Caco-2 (cell line): ENCODE measurements at regions not wholly inside any gene's neighbourhood (a gene's known extent, or its start where the extent isn't known, plus 50 kb on each side); places are given as distances from the start of the nearest gene placed in this dataset.

ENCODE experiments used
- BruUV-seq: library from RNA; stranded (reverse); fragments of 400-500 nt; replicated peaks from 2 replicates; lab custom pipeline; 2021; lab: Mats Ljungman, UMichigan
- CTCF ChIA-PET: fragments of 300-600 bp; sonication (Branson Sonifier 250); formaldehyde crosslinking; loops from one replicate; lab custom pipeline; 2022; ENCODE audit warnings: antibody characterized with exemption; lab: Charles Lee
- POLR2A ChIA-PET: fragments of 300-600 bp; sonication (Branson Sonifier 250); formaldehyde crosslinking; loops from one replicate; lab custom pipeline; 2022; ENCODE audit warnings: antibody characterized with exemption; lab: Charles Lee
- DNase-seq, 2 experiments: peaks; one replicate each; pipeline versions ENCODE4 v3.0.0 to v3.0.0-alpha.2; 2020 to 2022
- H3K27me3 ChIP-seq: replicated peaks from 2 replicates; pipeline ENCODE4 v1.6.0; 2011; ENCODE audit warnings: low read length; ENCODE audit not compliant: control insufficient read depth, insufficient read depth
- H3K36me3 ChIP-seq: 2 replicates; pipeline ENCODE4 v1.5.1; 2011; ENCODE audit warnings: low read length; ENCODE audit not compliant: control insufficient read depth, insufficient read depth
- H3K4me1 ChIP-seq: fragments of 250-450 bp; sonication (Bioruptor Pico); 2 replicates; pipeline ENCODE4 v1.5.1; 2020; ENCODE audit warnings: mild to moderate bottlenecking
- H3K4me3 ChIP-seq: 2 replicates; pipeline ENCODE4 v1.5.1; 2011; ENCODE audit warnings: low read depth, mild to moderate bottlenecking, control low read depth, low read length
- H3K9me3 ChIP-seq: fragments of 250-450 bp; sonication (Bioruptor Pico); 2 replicates; pipeline ENCODE4 v1.5.1; 2020; ENCODE audit warnings: mild to moderate bottlenecking, moderate library complexity
- H3K27ac Mint-ChIP-seq: one replicate; pipeline ENCODE4 v1.8.0; 2022; ENCODE audit warnings: mixed read lengths; ENCODE audit not compliant: unreplicated experiment
- H3K27me3 Mint-ChIP-seq: one replicate; pipeline ENCODE4 v1.8.0; 2022; ENCODE audit warnings: mixed read lengths; ENCODE audit not compliant: insufficient read depth, unreplicated experiment
- H3K36me3 Mint-ChIP-seq: one replicate; pipeline ENCODE4 v1.8.0; 2022; ENCODE audit warnings: mild to moderate bottlenecking, mixed read lengths; ENCODE audit not compliant: insufficient read depth, unreplicated experiment
- H3K4me1 Mint-ChIP-seq: one replicate; pipeline ENCODE4 v1.8.0; 2022; ENCODE audit warnings: low read depth, mixed read lengths; ENCODE audit not compliant: unreplicated experiment
- H3K4me3 Mint-ChIP-seq: one replicate; pipeline ENCODE4 v1.8.0; 2022; ENCODE audit warnings: mild to moderate bottlenecking, moderate library complexity, mixed read lengths; ENCODE audit not compliant: unreplicated experiment
- H3K9me3 Mint-ChIP-seq: one replicate; pipeline ENCODE4 v1.8.0; 2022; ENCODE audit warnings: mixed read lengths; ENCODE audit not compliant: unreplicated experiment
- intact Hi-C: fragments of 100-400 bp; cut with micrococcal nuclease; formaldehyde crosslinking; loops from one replicate; pipeline ENCODE4 v1.10.0; 2022; ENCODE audit not compliant: unreplicated experiment
- TF ChIP-seq, protein P1 (sequence below), 2 experiments: fragments of 200-600 bp in 1 of 2; IDR thresholded peaks; 1 replicate in 1 of 2; 2 replicates in 1 of 2; pipeline versions ENCODE4 v1.5.1 to v1.8.0; 2011 to 2022; ENCODE audit warnings: antibody characterized with exemption in 1 of 2, control low read depth in 1 of 2, inconsistent platforms in 1 of 2, low read depth in 1 of 2, low read length in 1 of 2, mild to moderate bottlenecking in 1 of 2, moderate library complexity in 1 of 2; ENCODE audit not compliant: insufficient read depth in 1 of 2, severe bottlenecking in 1 of 2, unreplicated experiment in 1 of 2

DNA sequence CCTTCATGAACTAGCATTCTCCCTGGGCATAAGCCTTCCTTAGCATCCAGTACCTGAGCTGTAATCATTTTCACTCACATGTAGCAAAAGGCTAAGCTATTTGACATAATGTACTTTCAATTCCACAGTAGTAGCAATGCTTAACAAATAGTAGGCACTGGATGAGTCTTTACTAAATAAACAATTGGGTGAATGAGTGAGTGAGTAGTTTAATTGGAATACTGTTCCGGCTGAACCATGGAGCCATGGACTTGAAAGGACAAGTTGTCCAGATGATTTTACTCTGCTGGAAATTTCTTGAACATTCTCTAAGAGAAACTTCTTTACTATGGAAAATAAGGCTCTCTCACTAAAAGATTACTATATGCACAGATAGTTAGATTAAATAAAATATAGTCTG, 159.3 kb downstream of the FAM47B start:
- no peaks in the 10 kb centered on the region for H3K27me3 ChIP-seq
- ChIA-PET CTCF (no interaction called here), POLR2A (no interaction called here)
- Mint-ChIP-seq H3K4me3 (no peak overlapping the region), H3K4me1 (no peaks in the 10 kb centered on the region), H3K27ac (no peak overlapping the region), H3K9me3 (no peaks in the 10 kb centered on the region), H3K27me3 (no peaks in the 10 kb centered on the region), H3K36me3 (no peaks in the 10 kb centered on the region)
- TF ChIP-seq, protein P1, sequence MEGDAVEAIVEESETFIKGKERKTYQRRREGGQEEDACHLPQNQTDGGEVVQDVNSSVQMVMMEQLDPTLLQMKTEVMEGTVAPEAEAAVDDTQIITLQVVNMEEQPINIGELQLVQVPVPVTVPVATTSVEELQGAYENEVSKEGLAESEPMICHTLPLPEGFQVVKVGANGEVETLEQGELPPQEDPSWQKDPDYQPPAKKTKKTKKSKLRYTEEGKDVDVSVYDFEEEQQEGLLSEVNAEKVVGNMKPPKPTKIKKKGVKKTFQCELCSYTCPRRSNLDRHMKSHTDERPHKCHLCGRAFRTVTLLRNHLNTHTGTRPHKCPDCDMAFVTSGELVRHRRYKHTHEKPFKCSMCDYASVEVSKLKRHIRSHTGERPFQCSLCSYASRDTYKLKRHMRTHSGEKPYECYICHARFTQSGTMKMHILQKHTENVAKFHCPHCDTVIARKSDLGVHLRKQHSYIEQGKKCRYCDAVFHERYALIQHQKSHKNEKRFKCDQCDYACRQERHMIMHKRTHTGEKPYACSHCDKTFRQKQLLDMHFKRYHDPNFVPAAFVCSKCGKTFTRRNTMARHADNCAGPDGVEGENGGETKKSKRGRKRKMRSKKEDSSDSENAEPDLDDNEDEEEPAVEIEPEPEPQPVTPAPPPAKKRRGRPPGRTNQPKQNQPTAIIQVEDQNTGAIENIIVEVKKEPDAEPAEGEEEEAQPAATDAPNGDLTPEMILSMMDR (IDR thresholded peaks at IDR 0.05; ENCODE audit: insufficient read depth in 1 of 2, low read depth in 1 of 2, low read length in 1 of 2, severe bottlenecking in 1 of 2, unreplicated experiment in 1 of 2): no peak
- H3K4me3 ChIP-seq: no peak overlapping the region
- DNase-seq: no peak
- H3K36me3 ChIP-seq: no peaks in the 10 kb centered on the region
- intact Hi-C loops: no loop called here
- BruUV-seq: no TSS peak
- H3K9me3 ChIP-seq: no peaks in the 10 kb centered on the region
- H3K4me1 ChIP-seq: no peaks in the 10 kb centered on the region

DNA sequence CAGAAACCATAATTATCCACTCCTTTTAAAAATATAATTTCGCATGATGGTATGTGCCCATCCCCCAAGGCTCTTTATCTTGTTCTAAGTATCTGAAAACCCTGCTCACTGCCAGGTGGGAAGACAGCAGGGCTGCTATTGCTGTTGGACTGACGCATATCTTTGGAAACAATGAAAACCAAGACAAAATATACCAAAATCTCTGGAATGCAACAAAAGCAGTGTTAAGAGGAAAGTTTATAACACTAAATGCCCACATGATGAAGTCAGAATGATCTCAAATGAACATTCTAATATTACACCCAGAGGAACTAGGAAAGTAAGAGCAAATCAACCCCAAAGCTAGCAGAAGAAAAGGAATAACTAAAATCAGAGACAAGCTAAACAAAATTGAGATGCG, 162.0 kb downstream of the FAM47B start:
- POLR2A ChIA-PET: no interaction called here
- no peak for DNase-seq
- H3K27me3 Mint-ChIP-seq: no peaks in the 10 kb centered on the region
- no peaks in the 10 kb centered on the region for H3K36me3 Mint-ChIP-seq
- Histone ChIP-seq H3K36me3 (no peaks in the 10 kb centered on the region), H3K4me3 (no peak overlapping the region), H3K9me3 (no peaks in the 10 kb centered on the region), H3K4me1 (no peaks in the 10 kb centered on the region), H3K27me3 (no peaks in the 10 kb centered on the region)
- CTCF ChIA-PET: no interaction called here
- intact Hi-C loops: no loop called here
- H3K9me3 Mint-ChIP-seq: no peaks in the 10 kb centered on the region
- no peak overlapping the region for H3K27ac Mint-ChIP-seq
- no peaks in the 10 kb centered on the region for H3K4me1 Mint-ChIP-seq
- H3K4me3 Mint-ChIP-seq: no peak overlapping the region
- no TSS peak for BruUV-seq
- TF ChIP-seq, protein P1 (IDR thresholded peaks at IDR 0.05; ENCODE audit: insufficient read depth in 1 of 2, low read depth in 1 of 2, low read length in 1 of 2, severe bottlenecking in 1 of 2, unreplicated experiment in 1 of 2): no peak

DNA sequence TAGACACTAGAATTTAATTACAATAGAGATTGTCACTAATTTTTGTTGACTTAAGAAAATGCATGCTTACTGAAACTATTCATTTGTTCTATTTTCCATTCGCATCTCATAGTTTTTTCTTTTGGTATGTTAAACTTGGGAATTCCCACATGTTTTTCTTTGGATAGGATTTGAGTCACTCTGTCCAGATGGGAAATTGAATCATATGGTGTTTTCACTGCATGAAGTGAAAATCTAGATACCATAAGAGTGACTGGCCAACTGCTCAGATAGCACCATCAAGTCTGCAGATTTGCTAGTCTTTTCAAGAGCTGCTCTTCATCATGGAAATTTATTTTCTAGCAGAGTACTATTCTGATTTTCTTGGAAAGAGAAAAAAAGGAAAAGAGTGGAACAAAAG, 172.6 kb downstream of the FAM47B start:
- BruUV-seq: no TSS peak
- H3K4me3 Mint-ChIP-seq: no peak overlapping the region
- intact Hi-C loops: no loop called here

More for the DNA sequence above, 172.6 kb downstream of the FAM47B start:
- Mint-ChIP-seq H3K4me1 (no peaks in the 10 kb centered on the region), H3K27me3 (no peaks in the 10 kb centered on the region), H3K36me3 (no peaks in the 10 kb centered on the region), H3K27ac (no peak overlapping the region), H3K9me3 (peaks cover 10% of the 10 kb centered on the region)
- H3K27me3 ChIP-seq: no peaks in the 10 kb centered on the region
- ChIA-PET POLR2A (no interaction called here), CTCF (no interaction called here)
- H3K4me1 ChIP-seq: no peaks in the 10 kb centered on the region
- H3K4me3 ChIP-seq: no peak overlapping the region
- H3K9me3 ChIP-seq: no peaks in the 10 kb centered on the region
- TF ChIP-seq, protein P1 (IDR thresholded peaks at IDR 0.05; ENCODE audit: insufficient read depth in 1 of 2, low read depth in 1 of 2, low read length in 1 of 2, severe bottlenecking in 1 of 2, unreplicated experiment in 1 of 2): no peak
- DNase-seq: no peak
- H3K36me3 ChIP-seq: no peaks in the 10 kb centered on the region
